HEK293 (cell line): ENCODE measurements at regions not wholly inside any gene's neighbourhood (a gene's known extent, or its start where the extent isn't known, plus 50 kb on each side); places are given as distances from the start of the nearest gene placed in this dataset.

Experiments
- CTCF ChIP-seq: fragments of 450-650 bp; formaldehyde crosslinking; IDR thresholded peaks from 2 replicates; pipeline ENCODE4 v1.5.1; 2016; ENCODE audit warnings: missing biosample characterization, missing genetic modification characterization
- ZBTB7A ChIP-seq: fragments of 450-650 bp; formaldehyde crosslinking; IDR thresholded peaks from 2 replicates; pipeline ENCODE4 v1.5.1; 2016; ENCODE audit warnings: low read depth, missing biosample characterization, missing genetic modification characterization
- ZFP3 ChIP-seq: fragments of 450-650 bp; formaldehyde crosslinking; IDR thresholded peaks from 2 replicates; pipeline ENCODE4 v1.5.1; 2016; ENCODE audit warnings: low read depth, missing biosample characterization, missing genetic modification characterization

- no peak for TF ChIP-seq ZBTB7A (tag by site-specific recombination)
- TF ChIP-seq CTCF (tag by site-specific recombination) = no peak
- TF ChIP-seq ZFP3 = no peak
Observed at GRCh38 chr3:99317201-99317600, 321.2 kb upstream of the COL8A1 start.
